Ovary (tissue), 7 donors: ENCODE measurements at regions not wholly inside any gene's neighbourhood (a gene's known extent, or its start where the extent isn't known, plus 50 kb on each side); places are given as distances from the start of the nearest gene placed in this dataset.

Source experiments
- DNase-seq, 5 donors: peaks; one replicate each; pipeline ENCODE4 v3.0.0-alpha.2; 2019 to 2020
- H3K27ac ChIP-seq, 2 donors: fragments of 200-600 bp; one replicate each; pipeline versions ENCODE4 v1.5.1 to v1.8.0; 2019 to 2022
- H3K27me3 ChIP-seq: fragments of 200-600 bp; one replicate; pipeline ENCODE4 v1.8.0; 2022
- H3K36me3 ChIP-seq: fragments of 200-600 bp; sonication (generic); one replicate; pipeline ENCODE4 v1.5.1; 2019
- H3K4me1 ChIP-seq: one replicate; pipeline ENCODE4 v1.8.1; 2013; ENCODE audit warnings: mild to moderate bottlenecking, moderate library complexity; ENCODE audit not compliant: insufficient read depth
- H3K4me3 ChIP-seq: fragments of 200-600 bp; sonication (generic); one replicate; pipeline ENCODE4 v1.5.1; 2017
- H3K9me3 ChIP-seq, 2 donors: fragments of 200-600 bp in 1 of 2; sonication (generic) in 1 of 2; one replicate each; pipeline versions ENCODE4 v1.5.1 to v1.8.1; 2013 to 2019; ENCODE audit warnings: mild to moderate bottlenecking in 1 of 2, moderate library complexity in 1 of 2
- EP300 ChIP-seq: sonication (generic); formaldehyde crosslinking; IDR thresholded peaks from one replicate; pipeline ENCODE4 v1.6.1; 2017; ENCODE audit warnings: antibody characterized with exemption
- POLR2A ChIP-seq: fragments of 450-650 bp; IDR thresholded peaks from one replicate; pipeline ENCODE4 v1.6.1; 2017; ENCODE audit warnings: antibody characterized with exemption, mild to moderate bottlenecking, moderate library complexity
- WGBS, 3 donors: extraction: QIAGEN DNeasy Blood & Tissue Kit in 1 of 3; methylation state at CpG; one replicate each; pipeline versions ENCODE4 v1.1.5 to v1.1.7; 2013 to 2017; 5-methylcytosine and 5-hydroxymethylcytosine counted together
- intact Hi-C, 4 donors: fragments of 100-400 bp; cut with DNase I; formaldehyde crosslinking; loops; one replicate each; pipeline versions ENCODE4 v1.11.0 to v1.15.1; 2022 to 2023
- TF ChIP-seq, protein P1 (sequence below), 3 donors: fragments of 450-650 bp in 2 of 3; fragments of 200-600 bp in 1 of 3; IDR thresholded peaks; one replicate each; pipeline versions ENCODE4 v1.5.1 to v1.8.0; 2016 to 2022; ENCODE audit warnings: antibody characterized with exemption in 3 of 3, mild to moderate bottlenecking in 1 of 3
- donor health status: DM: no; HTN: no; CAD: no; lungs with moderate emphysema.
- donor health status: DM: no; HTN: no; CAD: no.
- donor health status: Bipolar disorder and iron deficiency.
- donor health status: DM: no; HTN: no; CAD: no.
- donor health status: DM: yes; HTN: yes; CAD: no.

- no peaks in the 10 kb centered on the region for H3K9me3 ChIP-seq
- TF ChIP-seq, protein P1, sequence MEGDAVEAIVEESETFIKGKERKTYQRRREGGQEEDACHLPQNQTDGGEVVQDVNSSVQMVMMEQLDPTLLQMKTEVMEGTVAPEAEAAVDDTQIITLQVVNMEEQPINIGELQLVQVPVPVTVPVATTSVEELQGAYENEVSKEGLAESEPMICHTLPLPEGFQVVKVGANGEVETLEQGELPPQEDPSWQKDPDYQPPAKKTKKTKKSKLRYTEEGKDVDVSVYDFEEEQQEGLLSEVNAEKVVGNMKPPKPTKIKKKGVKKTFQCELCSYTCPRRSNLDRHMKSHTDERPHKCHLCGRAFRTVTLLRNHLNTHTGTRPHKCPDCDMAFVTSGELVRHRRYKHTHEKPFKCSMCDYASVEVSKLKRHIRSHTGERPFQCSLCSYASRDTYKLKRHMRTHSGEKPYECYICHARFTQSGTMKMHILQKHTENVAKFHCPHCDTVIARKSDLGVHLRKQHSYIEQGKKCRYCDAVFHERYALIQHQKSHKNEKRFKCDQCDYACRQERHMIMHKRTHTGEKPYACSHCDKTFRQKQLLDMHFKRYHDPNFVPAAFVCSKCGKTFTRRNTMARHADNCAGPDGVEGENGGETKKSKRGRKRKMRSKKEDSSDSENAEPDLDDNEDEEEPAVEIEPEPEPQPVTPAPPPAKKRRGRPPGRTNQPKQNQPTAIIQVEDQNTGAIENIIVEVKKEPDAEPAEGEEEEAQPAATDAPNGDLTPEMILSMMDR (IDR thresholded peaks at IDR 0.05) = no peak
- TF ChIP-seq EP300 = no peak
- H3K27me3 ChIP-seq = no peaks in the 10 kb centered on the region
- DNase-seq = no peak
- H3K27ac ChIP-seq = no peak overlapping the region
- H3K36me3 ChIP-seq = no peaks in the 10 kb centered on the region
- intact Hi-C loops = no loop called here
- no peak overlapping the region for H3K4me3 ChIP-seq
- 77 to 91% (median 77%) methylated on average over 7 of the region's 7 CpGs for WGBS, 3 donors
- peaks cover 5% of the 10 kb centered on the region for H3K4me1 ChIP-seq
Observed at GRCh38 chr15:66986951-66987350, 78.5 kb upstream of the SMAD3 start.

- Histone ChIP-seq H3K27ac (no peak overlapping the region), H3K4me3 (no peak overlapping the region), H3K27me3 (no peaks in the 10 kb centered on the region), H3K36me3 (no peaks in the 10 kb centered on the region), H3K4me1 (no peaks in the 10 kb centered on the region), H3K9me3 (no peaks in the 10 kb centered on the region)
- DNase-seq = no peak
- WGBS, 3 donors = 74 to 86% (median 76%) methylated on average over 2 of the region's 2 CpGs
- intact Hi-C loops = no loop called here
- TF ChIP-seq, protein P1 (IDR thresholded peaks at IDR 0.05) = no peak
- no peak for TF ChIP-seq POLR2A
- no peak for TF ChIP-seq EP300
Observed at GRCh38 chr15:66993090-66993489, 72.3 kb upstream of the SMAD3 start.

DNA sequence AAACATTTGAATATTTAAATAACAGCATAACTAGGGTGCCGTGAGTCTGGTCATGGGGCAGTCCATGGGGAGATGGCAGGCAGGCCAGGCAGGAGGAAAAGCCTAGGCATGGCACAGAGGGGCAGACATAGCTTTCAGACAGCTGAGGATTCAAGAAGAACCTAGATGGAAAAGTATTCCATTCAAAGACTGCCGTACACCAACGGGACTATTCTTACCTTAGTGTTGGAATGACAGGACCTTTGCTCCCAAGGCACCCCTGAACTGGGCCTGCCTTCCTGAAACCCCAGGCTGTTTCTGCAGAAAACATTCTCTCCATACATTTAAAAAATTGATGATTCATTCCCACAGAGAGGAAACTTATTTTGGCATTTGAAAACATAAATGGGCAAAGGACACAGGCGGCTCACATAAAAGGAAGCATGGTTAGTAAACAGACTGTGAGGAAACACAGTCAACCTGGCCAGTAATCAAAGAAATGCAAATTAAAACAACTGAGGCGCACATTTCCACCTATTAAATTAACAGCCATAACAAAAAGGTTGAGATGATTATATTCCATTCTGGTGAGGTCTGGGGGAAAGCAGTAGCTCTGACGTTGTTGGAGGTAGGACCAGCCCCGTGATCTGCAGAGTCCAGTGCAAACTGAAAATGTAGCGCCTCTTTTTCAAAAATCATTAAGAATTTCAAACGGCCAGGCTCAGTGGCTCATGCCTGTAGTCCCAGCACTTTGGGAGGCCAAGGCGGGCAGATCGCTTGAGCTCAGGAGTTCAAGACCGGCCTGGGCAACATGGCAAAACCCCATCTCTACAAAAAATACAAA is 71.3 kb upstream of the SMAD3 start:
- TF ChIP-seq POLR2A = no peak
- TF ChIP-seq, protein P1 (IDR thresholded peaks at IDR 0.05) = no peak
- TF ChIP-seq EP300 = no peak
- H3K4me3 ChIP-seq = no peak overlapping the region
- no peaks in the 10 kb centered on the region for H3K4me1 ChIP-seq
- 86 to 88% (median 87%) methylated on average over 12 of the region's 12 CpGs for WGBS, 3 donors
- H3K9me3 ChIP-seq = no peaks in the 10 kb centered on the region
- no peaks in the 10 kb centered on the region for H3K36me3 ChIP-seq
- intact Hi-C loops = no loop called here
- H3K27ac ChIP-seq = no peak overlapping the region
- no peaks in the 10 kb centered on the region for H3K27me3 ChIP-seq
- no peak for DNase-seq

DNA sequence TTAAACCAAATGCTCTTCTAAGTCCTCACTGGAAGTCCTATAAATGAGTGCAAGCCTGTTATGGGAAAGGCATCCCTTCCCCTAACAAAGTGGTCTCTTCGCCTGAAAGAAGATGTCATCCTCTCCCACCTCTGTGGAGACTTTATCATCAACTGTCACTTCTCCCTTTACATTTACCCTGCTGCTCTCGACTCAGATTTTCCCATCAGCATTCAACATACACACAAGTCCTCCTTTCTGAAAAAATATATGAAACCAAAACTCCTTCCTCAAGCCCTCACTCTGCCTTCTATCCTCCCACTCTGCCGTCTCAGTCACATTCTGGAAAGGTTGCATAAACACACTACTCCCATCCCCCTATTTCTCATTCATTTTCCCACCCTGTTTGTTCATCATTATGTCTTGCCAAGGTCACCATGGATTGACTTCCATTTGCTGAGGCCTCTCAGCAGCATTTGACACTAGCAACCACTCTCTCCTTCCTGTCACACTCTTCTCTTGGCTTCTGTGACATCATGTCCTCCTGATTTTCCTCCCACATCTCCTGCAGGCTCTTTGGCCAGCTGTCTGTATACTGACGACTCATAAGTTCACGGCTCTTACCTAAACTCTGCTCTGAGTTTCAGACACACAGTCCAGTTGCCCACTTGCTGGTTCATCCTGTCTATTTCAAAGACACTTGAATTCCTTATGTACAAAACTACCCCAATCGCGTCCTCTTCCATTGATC is 70.3 kb upstream of the SMAD3 start:
- Histone ChIP-seq H3K36me3 (no peaks in the 10 kb centered on the region), H3K27ac (no peak overlapping the region), H3K27me3 (no peaks in the 10 kb centered on the region), H3K9me3 (no peaks in the 10 kb centered on the region), H3K4me1 (no peaks in the 10 kb centered on the region), H3K4me3 (no peak overlapping the region)
- intact Hi-C loops = no loop called here
- WGBS, 3 donors = 62 to 65% (median 64%) methylated on average over 7 of the region's 7 CpGs
- DNase-seq = no peak
- TF ChIP-seq POLR2A = no peak

DNA sequence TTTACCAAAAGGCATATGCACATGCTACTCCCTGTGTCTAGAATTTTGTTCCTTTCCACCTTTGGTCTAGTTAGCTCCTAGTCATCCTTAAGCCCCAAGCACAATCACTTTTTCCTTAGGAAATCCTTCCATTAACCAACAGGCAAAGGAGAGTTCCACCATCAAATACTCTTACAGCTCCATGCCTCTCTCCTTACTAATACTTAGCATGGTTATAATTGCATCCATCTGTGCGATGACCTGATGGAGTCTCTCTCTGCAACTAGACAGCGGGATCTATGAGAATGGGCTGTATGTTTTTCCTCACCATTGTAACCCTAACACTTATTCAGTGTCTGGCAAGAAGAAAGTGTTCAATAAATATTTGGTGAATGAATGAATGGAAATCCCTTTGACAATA is 69.3 kb upstream of the SMAD3 start:
- DNase-seq = no peak
- H3K36me3 ChIP-seq = no peaks in the 10 kb centered on the region
- 96 to 98% (median 97%) methylated on average over 2 of the region's 2 CpGs for WGBS, 3 donors
- TF ChIP-seq EP300 = no peak
- TF ChIP-seq, protein P1 (IDR thresholded peaks at IDR 0.05) = no peak
- TF ChIP-seq POLR2A = no peak
- H3K4me1 ChIP-seq = no peaks in the 10 kb centered on the region
- no peak overlapping the region for H3K27ac ChIP-seq
- H3K9me3 ChIP-seq = no peaks in the 10 kb centered on the region
- intact Hi-C loops = no loop called here
- no peak overlapping the region for H3K4me3 ChIP-seq
- H3K27me3 ChIP-seq = no peaks in the 10 kb centered on the region
